B cell (primary cell): ENCODE measurements at regions not wholly inside any gene's neighbourhood (a gene's known extent, or its start where the extent isn't known, plus 50 kb on each side); places are given as distances from the start of the nearest gene placed in this dataset.

Experiments
- ATAC-seq: fragments of 200-7000 bp; cut with Tn5 transposase; one replicate; pipeline ENCODE4 v1.10.0; 2021; ENCODE audit warnings: low read depth, mild to moderate bottlenecking, moderate number of reproducible peaks, moderate library complexity
- CTCF ChIA-PET: fragments of 350-600 bp; sonication (Branson Sonifier 250); formaldehyde crosslinking; loops from one replicate; lab custom pipeline; 2021; ENCODE audit warnings: antibody characterized with exemption, inconsistent platforms; lab: Charles Lee
- POLR2A ChIA-PET: fragments of 350-600 bp; sonication (Branson Sonifier 250); formaldehyde crosslinking; loops from one replicate; lab custom pipeline; 2021; ENCODE audit warnings: antibody characterized with exemption; lab: Charles Lee
- DNase-seq: peaks from one replicate; pipeline ENCODE4 v3.0.0; 2013
- H2AFZ ChIP-seq: 2 replicates; pipeline ENCODE4 v1.6.1; 2012; ENCODE audit warnings: mild to moderate bottlenecking, low read depth, low read length; ENCODE audit not compliant: insufficient read depth, poor library complexity, severe bottlenecking
- H3K27ac ChIP-seq, 2 donors: 1 replicate in 1 of 2; 2 replicates in 1 of 2; pipeline ENCODE4 v1.5.1; 2012 to 2013; ENCODE audit warnings: low read length in 2 of 2, mild to moderate bottlenecking in 2 of 2, moderate library complexity in 1 of 2
- H3K27me3 ChIP-seq, 4 experiments: fragments of 200-600 bp in 1 of 4; sonication (generic) in 1 of 4; replicated peaks in 1 of 4; 1 replicate in 2 of 4; 2 replicates in 2 of 4; pipeline versions ENCODE4 v1.6.1 to v1.7.0; 2013 to 2016; ENCODE audit warnings: low read length in 3 of 4, mild to moderate bottlenecking in 2 of 4, mixed read lengths in 1 of 4, moderate library complexity in 1 of 4; ENCODE audit not compliant: insufficient read depth in 4 of 4, control insufficient read depth in 3 of 4; ENCODE audit errors: control extremely low read depth in 1 of 4
- H3K36me3 ChIP-seq, 2 experiments: replicated peaks in 1 of 2; 1 replicate in 1 of 2; 2 replicates in 1 of 2; pipeline versions ENCODE4 v1.6.1 to v1.7.1; 2013; ENCODE audit warnings: low read length in 1 of 2; ENCODE audit not compliant: insufficient read depth in 2 of 2, control insufficient read depth in 1 of 2; ENCODE audit errors: control extremely low read depth in 1 of 2, extremely low read depth in 1 of 2
- H3K4me1 ChIP-seq, 2 donors: fragments of 200-600 bp in 1 of 2; sonication (generic) in 1 of 2; 1 replicate in 1 of 2; 2 replicates in 1 of 2; pipeline versions ENCODE4 v1.5.1 to v1.6.1; 2013 to 2017; ENCODE audit warnings: low read length in 2 of 2; ENCODE audit not compliant: control insufficient read depth in 2 of 2, insufficient read depth in 2 of 2
- H3K4me2 ChIP-seq: replicated peaks from 2 replicates; pipeline ENCODE3; 2012; ENCODE audit warnings: mild to moderate bottlenecking, low read depth, low read length; ENCODE audit not compliant: poor library complexity, severe bottlenecking
- H3K4me3 ChIP-seq, 5 experiments: fragments of 200-600 bp in 1 of 5; sonication (generic) in 1 of 5; 1 replicate in 3 of 5; 2 replicates in 2 of 5; pipeline versions ENCODE4 v1.5.1 to v1.7.0; 2011 to 2016; ENCODE audit warnings: low read length in 4 of 5, mild to moderate bottlenecking in 4 of 5, low read depth in 2 of 5, control low read depth in 1 of 5, moderate library complexity in 1 of 5; ENCODE audit not compliant: insufficient read depth in 1 of 5; ENCODE audit errors: control extremely low read depth in 1 of 5, extremely low read depth in 1 of 5
- H3K79me2 ChIP-seq: fragments of 200-600 bp; sonication (generic); one replicate; pipeline ENCODE4 v1.6.0; 2016; ENCODE audit warnings: low read length; ENCODE audit not compliant: control insufficient read depth, insufficient read depth
- H3K9ac ChIP-seq: fragments of 200-600 bp; sonication (generic); 2 replicates; pipeline ENCODE4 v1.6.1; 2017; ENCODE audit warnings: mild to moderate bottlenecking, low read length, moderate library complexity
- H3K9me3 ChIP-seq, 3 donors: one replicate each; pipeline versions ENCODE4 v1.6.1 to v1.7.1; 2013; ENCODE audit warnings: low read length in 2 of 3; ENCODE audit not compliant: control insufficient read depth in 2 of 3, insufficient read depth in 1 of 3; ENCODE audit errors: control extremely low read depth in 1 of 3
- H4K20me1 ChIP-seq: 2 replicates; pipeline ENCODE4 v1.6.0; 2012; ENCODE audit warnings: mild to moderate bottlenecking, low read length; ENCODE audit not compliant: insufficient read depth, control insufficient read depth, poor library complexity, severe bottlenecking
- H3K27ac Mint-ChIP-seq: one replicate; pipeline ENCODE4 v1.8.0; 2021; ENCODE audit warnings: mixed read lengths
- H3K27me3 Mint-ChIP-seq: one replicate; pipeline ENCODE4 v1.8.0; 2021; ENCODE audit warnings: mixed read lengths
- H3K4me1 Mint-ChIP-seq: one replicate; pipeline ENCODE4 v1.8.0; 2021; ENCODE audit warnings: mixed read lengths
- H3K4me3 Mint-ChIP-seq: one replicate; pipeline ENCODE4 v1.8.0; 2021; ENCODE audit warnings: mixed read lengths
- H3K9me3 Mint-ChIP-seq: one replicate; pipeline ENCODE4 v1.8.0; 2022; ENCODE audit warnings: mixed read lengths; ENCODE audit not compliant: insufficient read depth
- CTCF ChIP-seq: fragments of 200-600 bp; IDR thresholded peaks from one replicate; pipeline ENCODE4 v1.8.0; 2022; ENCODE audit warnings: antibody characterized with exemption, mild to moderate bottlenecking
- EZH2 ChIP-seq: IDR thresholded peaks from 2 replicates; pipeline ENCODE4 v1.6.1; 2012; ENCODE audit warnings: borderline replicate concordance, low read depth, mild to moderate bottlenecking, moderate library complexity, low read length; ENCODE audit not compliant: insufficient read depth, poor library complexity, severe bottlenecking
- WGBS: methylation state at CpG from one replicate; pipeline ENCODE4 v1.1.5; 2013; ENCODE audit warnings: missing lambda C conversion rate; ENCODE audit not compliant: insufficient coverage; 5-methylcytosine and 5-hydroxymethylcytosine counted together
- intact Hi-C: fragments of 100-400 bp; cut with micrococcal nuclease; formaldehyde crosslinking; loops from one replicate; pipeline ENCODE4 v1.10.0; 2022

- DNase-seq (no peak), ATAC-seq (no peak)
- no peaks in the 10 kb centered on the region for H4K20me1 ChIP-seq
- H3K79me2 ChIP-seq, result no peaks in the 10 kb centered on the region
- Mint-ChIP-seq H3K27me3 (no peaks in the 10 kb centered on the region), H3K4me1 (no peaks in the 10 kb centered on the region), H3K9me3 (peaks cover 13% of the 10 kb centered on the region), H3K27ac (no peak overlapping the region), H3K4me3 (no peak overlapping the region)
- no peaks in the 10 kb centered on the region for H3K4me1 ChIP-seq
- H3K36me3 ChIP-seq, result no peaks in the 10 kb centered on the region
- TF ChIP-seq EZH2, result no peak
- TF ChIP-seq CTCF, result no peak
- ChIA-PET CTCF (no interaction called here), POLR2A (no interaction called here)
- H3K9me3 ChIP-seq, result peaks cover 0 to 3% (median 0%) of the 10 kb centered on the region in 3 donors
- H3K4me2 ChIP-seq, result no peak overlapping the region
- intact Hi-C loops, result no loop called here
- H3K4me3 ChIP-seq, result no peak overlapping the region
- no peak overlapping the region for H3K27ac ChIP-seq
- 60% methylated on average over 1 of the region's 3 CpGs for WGBS
- no peak overlapping the region for H2AFZ ChIP-seq
- no peaks in the 10 kb centered on the region for H3K27me3 ChIP-seq
- H3K9ac ChIP-seq, result no peak overlapping the region
Measured at GRCh38 chr4:182074139-182074538, 169.1 kb upstream of the TENM3 start.

DNA sequence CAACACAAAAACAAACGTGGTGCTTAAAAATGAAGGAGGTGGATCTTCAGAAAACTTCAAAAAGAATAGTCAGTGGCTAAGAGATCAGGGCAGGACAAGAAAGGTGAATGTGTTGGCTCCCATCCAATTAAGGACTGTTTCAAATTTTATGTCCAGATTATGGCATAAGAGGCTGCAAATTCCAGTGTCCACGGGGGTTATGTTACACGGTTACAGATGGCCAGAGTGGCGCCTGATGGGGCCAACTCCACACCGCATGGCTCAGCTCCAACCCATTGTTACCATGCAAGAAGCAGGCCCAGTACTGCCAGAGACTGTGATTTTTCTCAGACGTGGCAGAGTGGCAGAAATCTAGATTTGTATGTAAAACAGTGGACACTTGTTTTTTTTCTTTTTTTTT is 168.4 kb upstream of the TENM3 start:
- Histone ChIP-seq H3K9ac (no peak overlapping the region), H3K27ac (no peak overlapping the region), H3K27me3 (no peaks in the 10 kb centered on the region), H3K4me3 (no peak overlapping the region), H3K79me2 (no peaks in the 10 kb centered on the region), H3K36me3 (no peaks in the 10 kb centered on the region), H3K4me2 (no peak overlapping the region), H3K9me3 (peaks cover 0 to 3% (median 0%) of the 10 kb centered on the region in 3 donors), H3K4me1 (no peaks in the 10 kb centered on the region), H4K20me1 (no peaks in the 10 kb centered on the region), H2AFZ (no peak overlapping the region)
- no peak for TF ChIP-seq EZH2
- TF ChIP-seq CTCF, result no peak
- ChIA-PET POLR2A (no interaction called here), CTCF (no interaction called here)
- Mint-ChIP-seq H3K27me3 (no peaks in the 10 kb centered on the region), H3K27ac (no peak overlapping the region), H3K4me1 (no peaks in the 10 kb centered on the region), H3K4me3 (no peak overlapping the region), H3K9me3 (peaks cover 13% of the 10 kb centered on the region)
- ATAC-seq, result no peak
- no peak for DNase-seq
- 87% methylated on average over 4 of the region's 6 CpGs for WGBS
- intact Hi-C loops, result no loop called here
